ENCODE measurements at regions not wholly inside any gene's neighbourhood (a gene's known extent, or its start where the extent isn't known, plus 50 kb on each side); places are given as distances from the start of the nearest gene placed in this dataset.
"Not testable (repeated sequence)": the region's sequence is repeated elsewhere in the genome, so short reads cannot be mapped to it uniquely, and the experiment has no call there.

- Histone ChIP-seq H3K4me3 (no peak overlapping the region), H3K27ac (no peak overlapping the region)
Observed at GRCh38 chr2:220334871-220335590, 707.6 kb downstream of the SLC4A3 start.

GRCh38 chr2:220335591-220335915, 708.1 kb downstream of the SLC4A3 start:
- no peak overlapping the region for H3K4me3 ChIP-seq
- H3K27ac ChIP-seq, result no peak overlapping the region

GRCh38 chr2:220336771-220337170, 709.3 kb downstream of the SLC4A3 start:
- Histone ChIP-seq H3K4me3 (no peak overlapping the region), H3K27ac (no peak overlapping the region)

GRCh38 chr2:220337611-220338440, 710.4 kb downstream of the SLC4A3 start:
- H3K27ac ChIP-seq, result no peak overlapping the region
- no peak overlapping the region for H3K4me3 ChIP-seq

- no peak overlapping the region for H3K27ac ChIP-seq
- H3K4me3 ChIP-seq, result no peak overlapping the region
Observed at GRCh38 chr2:220341014-220341413, 713.6 kb downstream of the SLC4A3 start.

GRCh38 chr2:220346919-220347318, 719.5 kb downstream of the SLC4A3 start:
- Histone ChIP-seq H3K27ac (no peak overlapping the region), H3K4me3 (no peak overlapping the region)

DNA sequence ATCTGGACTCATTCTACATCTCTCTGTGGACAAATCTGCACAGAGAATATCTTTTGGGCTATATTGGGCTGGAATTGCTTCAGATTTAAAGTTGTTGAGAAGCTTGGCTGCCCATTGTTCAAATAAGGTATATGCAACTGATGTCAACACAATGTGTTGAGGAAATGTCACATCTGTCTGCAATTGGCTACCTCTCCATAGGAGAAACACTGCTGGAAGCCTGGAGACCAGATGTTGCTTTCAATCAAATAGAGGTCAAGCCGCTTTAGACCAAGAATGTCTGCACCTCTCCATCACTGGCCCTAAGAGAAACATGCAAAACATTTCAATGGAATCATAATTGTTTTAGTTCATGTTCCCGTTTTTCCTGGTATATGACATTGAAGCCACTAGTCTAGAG, 720.2 kb downstream of the SLC4A3 start:
- Histone ChIP-seq H3K27ac (no peak overlapping the region), H3K4me3 (no peak overlapping the region)

DNA sequence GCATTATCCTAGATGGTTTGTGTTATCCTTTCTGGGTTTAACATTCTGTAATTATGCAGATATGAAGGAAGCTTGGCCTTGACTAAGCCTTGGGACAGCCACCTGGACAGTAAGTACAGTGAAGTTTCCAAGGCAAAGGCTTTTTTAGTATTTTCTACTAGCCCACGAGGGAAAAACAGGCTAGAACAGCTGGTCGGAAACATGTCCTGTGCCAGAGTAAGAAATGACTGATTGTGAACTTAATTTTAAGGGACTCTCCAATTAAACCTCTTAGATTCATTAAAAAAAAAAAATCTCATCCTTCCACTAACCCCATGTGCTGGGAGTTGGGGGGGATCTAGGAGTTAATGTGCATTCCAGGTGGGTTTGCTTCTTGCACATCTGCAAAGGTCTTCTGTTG, 720.8 kb downstream of the SLC4A3 start:
- no peak overlapping the region for H3K27ac ChIP-seq
- no peak overlapping the region for H3K4me3 ChIP-seq

DNA sequence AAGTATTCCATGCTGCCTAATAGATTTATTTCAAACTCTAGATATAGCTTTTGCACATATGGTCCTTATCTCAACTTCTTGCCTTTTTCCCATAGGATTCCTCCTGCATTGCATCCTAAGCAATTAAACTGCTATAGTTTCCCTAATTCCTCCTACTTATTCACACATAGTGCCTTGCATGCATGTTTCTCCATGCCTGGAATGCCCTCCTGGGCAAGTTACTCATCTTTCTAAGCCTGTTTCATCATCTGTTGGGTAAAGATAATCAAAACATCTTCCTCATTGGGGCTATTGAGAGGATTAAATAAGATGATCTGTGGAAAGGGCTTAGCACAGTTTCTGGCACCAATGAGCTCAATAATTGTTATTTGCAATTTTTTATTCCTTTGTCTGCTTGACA, 726.5 kb downstream of the SLC4A3 start:
- Histone ChIP-seq H3K27ac (no peak overlapping the region), H3K4me3 (no peak overlapping the region)

DNA sequence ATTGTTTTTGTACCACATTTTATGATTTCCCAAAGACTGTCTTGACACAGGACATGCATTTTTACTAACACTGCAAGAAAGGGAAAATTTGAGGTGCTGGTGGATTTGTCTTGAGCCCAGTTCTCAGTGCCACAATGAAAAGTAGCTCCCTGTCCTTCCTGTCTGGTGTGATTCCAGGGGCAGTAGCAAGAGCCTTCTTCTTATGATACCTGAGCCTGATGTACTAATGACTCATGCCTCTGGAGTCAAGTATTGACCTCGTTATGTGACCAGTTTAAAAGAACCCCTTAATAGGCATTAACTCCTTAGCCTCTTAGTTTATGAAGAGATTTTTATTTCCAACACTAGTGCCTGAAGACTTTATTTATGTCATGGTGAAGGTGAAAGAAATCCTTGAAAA, 728.6 kb downstream of the SLC4A3 start:
- Histone ChIP-seq H3K27ac (no peak overlapping the region), H3K4me3 (no peak overlapping the region)

DNA sequence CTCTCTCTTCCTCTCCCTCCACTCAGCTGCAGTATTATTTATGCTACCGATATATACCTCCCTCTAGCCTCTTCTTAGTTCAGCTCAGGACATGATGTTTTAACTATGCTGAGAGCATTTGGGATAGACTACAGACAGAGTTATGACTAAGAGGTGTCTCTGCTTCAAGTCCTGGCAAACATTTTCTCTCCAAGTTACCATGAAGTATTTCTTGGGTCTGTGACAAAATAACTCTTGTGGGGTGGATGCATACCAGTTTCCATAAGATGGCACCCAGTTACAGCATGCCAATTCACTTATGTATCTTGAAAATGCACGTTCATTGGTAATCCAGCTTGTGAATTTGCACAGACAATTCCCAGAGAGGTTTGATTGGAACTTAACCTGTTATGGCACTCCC, 737.6 kb downstream of the SLC4A3 start:
- H3K4me3 ChIP-seq, result no peak overlapping the region
- peak overlapping the region in 6 of 21 experiments; percentile 40 to 81 (median 52) for H3K27ac ChIP-seq

DNA sequence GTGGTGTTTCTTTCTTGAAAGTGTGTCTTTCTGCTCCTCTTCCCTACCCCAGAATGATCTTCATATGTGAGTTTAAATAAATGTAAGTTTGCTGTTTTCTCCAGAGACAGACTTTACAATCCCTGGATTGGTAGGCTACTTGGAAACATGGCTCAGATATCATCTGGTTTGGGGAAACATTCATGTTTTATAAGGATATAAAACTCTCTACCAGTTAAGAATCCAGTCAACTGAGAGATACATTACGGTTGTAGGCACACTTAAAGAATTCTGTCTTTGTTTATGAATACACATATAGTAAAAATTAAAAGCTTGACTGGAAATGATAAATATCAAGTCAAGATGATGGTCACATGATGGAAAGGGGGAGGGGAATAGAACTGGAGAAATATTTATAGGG, 739.3 kb downstream of the SLC4A3 start:
- H3K4me3 ChIP-seq, result no peak overlapping the region
- H3K27ac ChIP-seq, result no peak overlapping the region

DNA sequence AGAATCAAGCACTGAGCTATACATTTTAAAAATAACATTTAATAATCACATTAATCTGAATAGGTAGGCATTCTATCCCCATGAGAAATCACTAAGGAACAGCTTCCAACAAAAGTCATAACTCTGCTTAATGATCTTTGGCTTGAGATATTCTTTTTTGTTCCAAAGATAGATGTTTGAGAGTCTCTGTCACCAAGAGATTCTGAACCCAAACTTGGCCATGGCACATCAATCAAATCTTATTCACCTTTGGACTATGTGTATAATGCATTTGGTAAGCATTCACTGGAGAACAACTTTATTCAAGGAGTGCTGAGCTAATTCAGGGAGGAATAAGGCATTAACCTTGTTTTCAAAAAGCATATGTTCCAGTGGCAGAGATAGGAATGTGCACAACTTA, 743.3 kb downstream of the SLC4A3 start:
- Histone ChIP-seq H3K4me3 (no peak overlapping the region), H3K27ac (no peak overlapping the region)

GRCh38 chr2:220371211-220371610, 743.8 kb downstream of the SLC4A3 start:
- Histone ChIP-seq H3K27ac (no peak overlapping the region), H3K4me3 (no peak overlapping the region)

- no peak overlapping the region for H3K4me3 ChIP-seq
- no peak overlapping the region for H3K27ac ChIP-seq
Observed at GRCh38 chr2:220373878-220374277, 746.4 kb downstream of the SLC4A3 start.

DNA sequence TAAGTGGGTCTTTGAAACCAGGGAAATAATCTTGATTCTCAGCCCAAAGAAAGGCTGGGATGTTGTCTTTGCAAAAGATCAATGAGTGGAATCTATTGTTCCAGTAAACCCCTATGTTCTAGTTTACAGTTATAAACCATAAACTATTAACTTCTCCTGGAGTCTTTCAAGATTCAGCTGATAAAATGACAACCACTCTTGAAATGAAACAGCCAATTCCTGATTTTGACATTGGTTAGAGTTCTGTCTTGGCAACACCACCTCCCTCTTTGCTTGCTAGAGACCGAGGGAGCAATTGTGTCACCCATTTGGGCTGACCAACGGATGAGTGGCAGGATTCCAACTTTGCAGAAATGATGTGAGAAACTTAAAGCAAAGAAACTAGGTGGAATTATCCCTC, 746.9 kb downstream of the SLC4A3 start:
- H3K4me3 ChIP-seq, result no peak overlapping the region
- H3K27ac ChIP-seq, result no peak overlapping the region

DNA sequence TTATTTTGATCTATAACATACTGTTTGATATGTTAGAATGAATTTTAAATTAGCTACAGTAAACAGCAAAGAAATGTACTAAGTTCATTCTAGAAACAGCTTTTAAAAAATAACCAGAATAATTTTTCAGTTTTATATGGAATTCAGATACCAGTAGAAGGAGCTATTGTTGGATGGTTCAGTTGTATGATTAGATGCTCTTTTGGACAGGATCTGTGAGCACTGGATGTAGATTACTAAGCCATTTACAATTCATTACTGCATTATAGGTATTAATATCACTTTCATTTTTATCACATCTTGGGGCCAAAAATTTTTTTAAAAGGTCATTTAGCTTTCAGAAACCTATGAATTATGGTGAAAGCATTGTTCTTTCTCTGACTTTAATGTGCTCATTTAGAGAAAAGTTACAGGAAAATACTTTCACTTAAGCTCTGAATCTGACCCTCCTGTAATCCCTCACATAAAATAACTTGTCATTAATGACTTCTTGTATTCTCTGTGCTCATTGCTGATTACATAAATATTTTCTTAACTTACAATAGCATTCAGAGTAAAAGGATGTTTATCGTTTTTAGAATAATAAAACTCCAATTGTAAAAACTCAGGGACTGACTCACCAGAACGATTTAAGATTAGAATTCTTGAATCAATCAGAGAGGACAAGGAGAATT, 750.2 kb downstream of the SLC4A3 start:
- Histone ChIP-seq H3K27ac (no peak overlapping the region), H3K4me3 (no peak overlapping the region)

DNA sequence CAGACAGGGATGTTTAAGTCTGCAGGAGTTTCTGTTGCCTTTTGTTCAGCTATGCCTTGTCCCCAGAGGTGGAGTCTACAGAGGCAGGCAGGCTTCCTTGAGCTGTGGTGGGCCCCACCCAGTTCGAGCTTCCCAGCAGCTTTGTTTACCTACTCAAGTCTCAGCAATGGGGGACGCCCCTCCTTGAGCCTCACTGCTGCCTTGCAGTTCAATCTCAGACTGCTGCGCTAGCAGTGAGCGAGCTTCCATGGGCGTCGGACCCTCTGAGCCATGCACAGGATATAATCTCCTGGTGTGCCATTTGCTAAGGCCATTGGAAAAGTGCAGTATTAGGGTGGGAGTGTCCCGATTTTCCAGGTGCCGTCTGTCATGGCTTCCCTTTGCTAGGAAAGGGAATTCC, 760.3 kb downstream of the SLC4A3 start:
- H3K4me3 ChIP-seq, H3K27ac ChIP-seq: not testable (repeated sequence)

- H3K4me3 ChIP-seq, result no peak overlapping the region
- no peak overlapping the region for H3K27ac ChIP-seq
Observed at GRCh38 chr2:220393711-220394110, 766.3 kb downstream of the SLC4A3 start.

DNA sequence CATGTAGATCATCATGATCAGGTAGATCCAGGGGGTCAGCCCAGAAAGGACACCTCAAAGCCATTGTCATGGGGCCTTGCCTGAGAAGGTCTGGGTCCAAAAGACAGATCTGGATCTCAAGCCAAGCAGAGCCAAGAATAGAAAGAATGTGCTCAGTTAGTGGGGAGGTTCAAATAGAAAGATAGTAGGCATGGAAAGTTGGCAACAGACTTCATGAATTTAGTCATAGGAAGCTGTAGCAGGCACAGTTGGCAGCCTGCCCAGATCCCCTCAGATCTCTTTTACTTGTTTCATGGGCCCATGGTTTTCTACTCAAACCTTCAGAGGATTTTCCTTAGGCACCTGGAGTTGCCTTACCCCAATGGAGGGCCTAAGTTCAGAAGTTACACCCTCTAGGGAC, 767.0 kb downstream of the SLC4A3 start:
- Histone ChIP-seq H3K4me3 (no peak overlapping the region), H3K27ac (no peak overlapping the region)

DNA sequence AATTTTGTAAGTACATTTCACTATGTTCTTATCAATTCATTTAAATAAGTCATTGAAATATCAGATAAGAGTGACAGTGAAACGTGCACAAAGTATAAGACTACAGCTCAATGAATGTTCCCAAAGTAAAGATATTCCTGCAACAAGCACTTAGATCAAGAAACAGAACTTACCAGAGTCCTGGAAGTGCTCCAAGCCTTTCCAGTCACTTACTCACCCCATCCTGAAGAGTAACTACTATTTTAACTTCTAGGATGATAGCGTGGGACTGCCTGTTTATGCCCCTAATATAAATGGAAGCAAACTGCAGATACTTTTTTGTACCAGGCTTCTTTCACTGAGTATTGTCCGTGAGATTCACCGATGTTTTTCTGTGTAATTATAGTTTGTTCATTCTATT, 768.9 kb downstream of the SLC4A3 start:
- Histone ChIP-seq H3K27ac (no peak overlapping the region), H3K4me3 (no peak overlapping the region)
